GM18508 (cell line): ENCODE measurements at regions not wholly inside any gene's neighbourhood (a gene's known extent, or its start where the extent isn't known, plus 50 kb on each side); places are given as distances from the start of the nearest gene placed in this dataset.

Source experiments
- ATAC-seq: cut with Tn5 transposase; IDR thresholded peaks from one replicate; pipeline ENCODE4 v1.9.1; 2021; ENCODE audit warnings: moderate number of reproducible peaks; ENCODE audit not compliant: insufficient read depth, unreplicated experiment

- ATAC-seq = no peak
Measured at GRCh38 chr9:2933165-2934095, 89.5 kb upstream of the PUM3 start.

- ATAC-seq = no peak
Measured at GRCh38 chr9:2928411-2928810, 84.5 kb upstream of the PUM3 start.

GRCh38 chr9:2925016-2925415, 81.1 kb upstream of the PUM3 start:
- ATAC-seq = no peak

GRCh38 chr9:2924380-2924768, 80.5 kb upstream of the PUM3 start:
- no peak for ATAC-seq

GRCh38 chr9:2923766-2924379, 80.0 kb upstream of the PUM3 start:
- no peak for ATAC-seq

- no peak for ATAC-seq
Measured at GRCh38 chr9:2919347-2919746, 75.5 kb upstream of the PUM3 start.

- ATAC-seq = no peak
Measured at GRCh38 chr9:2916382-2916985, 72.6 kb upstream of the PUM3 start.

GRCh38 chr9:2913026-2913425, 69.1 kb upstream of the PUM3 start:
- ATAC-seq = no peak

GRCh38 chr9:2907411-2907810, 63.5 kb upstream of the PUM3 start:
- no peak for ATAC-seq

- no peak for ATAC-seq
Measured at GRCh38 chr9:2904242-2904930, 60.5 kb upstream of the PUM3 start.
